PFSK-1 (cell line): ENCODE measurements at regions not wholly inside any gene's neighbourhood (a gene's known extent, or its start where the extent isn't known, plus 50 kb on each side); places are given as distances from the start of the nearest gene placed in this dataset.

Experiments
- FOXP2 ChIP-seq: optimal IDR thresholded peaks from 2 replicates; pipeline ENCODE3; 2011; ENCODE audit warnings: borderline replicate concordance, control low read depth, inconsistent platforms; ENCODE audit not compliant: insufficient read depth; ENCODE audit errors: extremely low read length, extremely low read depth
- POLR2AphosphoS5 ChIP-seq: IDR thresholded peaks from 2 replicates; pipeline ENCODE4 v1.6.1; 2012; ENCODE audit warnings: low read depth, mild to moderate bottlenecking, control low read depth, low read length, moderate library complexity
- REST ChIP-seq, 2 experiments: IDR thresholded peaks; 2 replicates each; pipeline versions ENCODE4 v1.6.1 to v1.8.0; 2011 to 2012; ENCODE audit warnings: low read depth in 2 of 2, low read length in 2 of 2, control low read depth in 1 of 2, inconsistent platforms in 1 of 2, mild to moderate bottlenecking in 1 of 2, moderate library complexity in 1 of 2; ENCODE audit not compliant: insufficient read depth in 1 of 2
- SIN3A ChIP-seq: IDR thresholded peaks from 2 replicates; pipeline ENCODE4 v1.6.1; 2012; ENCODE audit warnings: mild to moderate bottlenecking, low read length, moderate library complexity, borderline replicate concordance; ENCODE audit not compliant: insufficient read depth
- TAF1 ChIP-seq: IDR thresholded peaks from 2 replicates; pipeline ENCODE4 v1.6.1; 2012; ENCODE audit warnings: low read length, control low read depth, borderline replicate concordance; ENCODE audit not compliant: insufficient read depth

GRCh38 chr13:80473695-80474094 is 132.8 kb upstream of the SPRY2 start:
- TF ChIP-seq TAF1 (no peak), SIN3A (no peak), FOXP2 (no peak), REST (IDR thresholded peaks at IDR 0.05; ENCODE audit: insufficient read depth in 1 of 2, low read depth in 2 of 2, low read length in 2 of 2) (no peak), POLR2AphosphoS5 (no peak)

GRCh38 chr13:80469853-80470381 is 129.0 kb upstream of the SPRY2 start:
- TF ChIP-seq TAF1 (no peak), REST (IDR thresholded peaks at IDR 0.05; ENCODE audit: insufficient read depth in 1 of 2, low read depth in 2 of 2, low read length in 2 of 2) (no peak), FOXP2 (no peak), SIN3A (no peak), POLR2AphosphoS5 (no peak)

- TF ChIP-seq REST (IDR thresholded peaks at IDR 0.05; ENCODE audit: insufficient read depth in 1 of 2, low read depth in 2 of 2, low read length in 2 of 2) (no peak), FOXP2 (no peak), POLR2AphosphoS5 (no peak), TAF1 (no peak), SIN3A (no peak)
These were observed 128.4 kb upstream of the SPRY2 start for GRCh38 chr13:80469105-80469852.

- no peak for TF ChIP-seq FOXP2
These were observed 124.4 kb upstream of the SPRY2 start for GRCh38 chr13:80465321-80465720.

- TF ChIP-seq POLR2AphosphoS5 (no peak), REST (IDR thresholded peaks at IDR 0.05; ENCODE audit: insufficient read depth in 1 of 2, low read depth in 2 of 2, low read length in 2 of 2) (no peak), SIN3A (no peak), TAF1 (no peak), FOXP2 (no peak)
These were observed 122.9 kb upstream of the SPRY2 start for GRCh38 chr13:80463673-80464352.
